Frontal cortex (tissue), 3 donors: ENCODE measurements at regions not wholly inside any gene's neighbourhood (a gene's known extent, or its start where the extent isn't known, plus 50 kb on each side); places are given as distances from the start of the nearest gene placed in this dataset.
"Not testable (repeated sequence)": the region's sequence is repeated elsewhere in the genome, so short reads cannot be mapped to it uniquely, and the experiment has no call there.

Experiments
- DNase-seq, 2 donors: peaks; one replicate each; pipeline ENCODE4 v3.0.0; 2012; ENCODE audit warnings: low spot score in 2 of 2
- FAIRE-seq: peaks from 2 replicates; lab custom pipeline; 2012; peaks lifted over from hg19 to GRCh38; lab: Jason Lieb, UNC
- donor health status: control.
- donor health status: control.
- donor health status: control.

GRCh38 chr4:31139767-31140166, 419.6 kb downstream of the PCDH7 start:
- DNase-seq (no peak), FAIRE-seq (no peak)

- DNase-seq (no peak), FAIRE-seq (no peak)
These were observed 421.1 kb downstream of the PCDH7 start for GRCh38 chr4:31141095-31141831.

DNA sequence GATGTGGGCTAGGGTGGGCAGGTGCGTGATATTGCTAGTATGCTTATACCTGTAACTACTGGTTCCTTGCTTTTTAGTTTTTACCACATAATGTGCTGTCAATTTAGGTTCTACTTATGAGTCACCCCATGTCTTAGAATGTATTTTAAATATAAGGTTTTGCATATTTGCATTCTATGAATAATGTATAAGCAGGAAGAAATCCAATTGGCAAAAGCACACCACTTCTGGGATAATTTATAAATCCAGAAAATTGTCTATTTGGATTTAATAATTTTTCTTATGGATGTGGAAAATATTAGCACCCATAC, 421.6 kb downstream of the PCDH7 start:
- no peak for FAIRE-seq

GRCh38 chr4:31146366-31146765, 426.2 kb downstream of the PCDH7 start:
- DNase-seq (no peak), FAIRE-seq (no peak)

More for the DNA sequence above, 421.6 kb downstream of the PCDH7 start:
- no peak for DNase-seq

DNA sequence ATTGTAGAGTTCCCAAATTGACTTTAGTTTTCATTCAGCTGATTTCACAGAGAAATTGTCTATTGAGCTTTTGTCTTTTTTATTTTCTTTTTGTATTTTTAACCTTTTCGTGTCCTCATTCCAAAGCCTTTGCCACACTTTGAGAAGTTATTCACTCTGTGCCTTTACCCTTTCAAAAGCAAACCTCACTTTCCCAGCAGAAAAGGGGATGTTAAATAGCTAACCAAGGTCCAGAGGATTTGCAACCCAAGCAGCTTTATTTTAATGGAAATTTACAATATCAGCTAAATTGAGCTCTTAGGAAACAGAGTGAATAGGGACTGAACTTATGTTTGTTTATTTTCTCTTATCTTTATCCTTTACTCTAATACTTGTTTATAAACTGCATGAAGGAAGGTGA, 428.8 kb downstream of the PCDH7 start:
- no peak for DNase-seq
- FAIRE-seq = no peak

DNA sequence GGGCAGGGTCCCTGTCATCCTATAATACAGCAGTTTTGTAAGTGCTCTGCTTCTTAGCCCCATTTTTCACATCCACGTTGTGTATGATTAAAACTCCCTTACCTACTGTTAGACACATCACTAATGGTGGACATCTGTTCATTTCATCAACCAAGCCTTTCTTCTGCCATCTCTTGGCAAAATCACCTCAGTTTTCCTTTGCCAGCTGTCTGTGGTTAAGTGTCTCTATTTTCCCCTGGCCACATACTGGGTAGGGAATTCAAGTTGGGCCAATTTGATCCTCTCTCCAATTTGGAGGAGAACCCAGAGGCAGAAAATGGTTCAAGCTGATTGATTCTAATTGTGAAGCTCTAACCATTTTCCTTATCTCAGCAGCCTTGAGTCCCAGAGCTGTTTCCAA, 436.1 kb downstream of the PCDH7 start:
- DNase-seq = no peak
- no peak for FAIRE-seq

GRCh38 chr4:31160146-31160545, 440.0 kb downstream of the PCDH7 start:
- DNase-seq = no peak
- no peak for FAIRE-seq

DNA sequence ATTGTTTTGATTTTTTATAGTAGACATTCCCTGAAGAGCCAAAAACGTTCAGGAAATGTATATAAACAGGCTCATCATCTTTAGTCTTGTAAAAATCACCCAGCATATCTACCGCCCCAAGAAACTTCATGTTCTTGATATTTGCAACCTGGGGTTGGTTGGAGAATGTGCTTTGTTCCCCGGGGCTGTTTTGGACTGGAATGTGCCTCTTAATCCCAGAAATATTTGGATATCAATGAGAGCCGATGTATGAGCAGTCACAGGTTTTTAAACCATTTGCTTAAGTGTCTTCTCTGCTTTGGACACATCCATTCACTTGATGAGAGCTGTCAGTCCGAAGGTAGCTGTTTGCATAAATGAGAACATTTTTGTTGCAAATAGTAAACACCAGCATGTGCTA, 449.7 kb downstream of the PCDH7 start:
- DNase-seq (no peak), FAIRE-seq (no peak)

DNA sequence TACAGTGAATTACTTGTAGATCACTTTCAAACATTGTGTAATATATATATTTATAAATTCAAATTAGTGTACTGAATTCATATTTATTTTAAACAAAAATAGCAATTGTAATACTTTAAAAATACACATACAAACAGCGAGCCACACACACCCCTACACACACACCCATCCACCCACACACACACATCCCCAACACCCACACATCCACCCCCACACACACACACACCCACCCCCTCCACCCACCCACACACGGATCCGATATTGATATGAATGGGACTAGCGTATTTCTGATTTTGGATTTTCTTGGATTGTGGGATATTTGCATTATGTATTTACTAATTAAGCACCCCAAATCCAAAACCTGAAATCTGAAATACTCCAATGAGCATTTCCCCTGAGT, 451.2 kb downstream of the PCDH7 start:
- FAIRE-seq = no peak

DNA sequence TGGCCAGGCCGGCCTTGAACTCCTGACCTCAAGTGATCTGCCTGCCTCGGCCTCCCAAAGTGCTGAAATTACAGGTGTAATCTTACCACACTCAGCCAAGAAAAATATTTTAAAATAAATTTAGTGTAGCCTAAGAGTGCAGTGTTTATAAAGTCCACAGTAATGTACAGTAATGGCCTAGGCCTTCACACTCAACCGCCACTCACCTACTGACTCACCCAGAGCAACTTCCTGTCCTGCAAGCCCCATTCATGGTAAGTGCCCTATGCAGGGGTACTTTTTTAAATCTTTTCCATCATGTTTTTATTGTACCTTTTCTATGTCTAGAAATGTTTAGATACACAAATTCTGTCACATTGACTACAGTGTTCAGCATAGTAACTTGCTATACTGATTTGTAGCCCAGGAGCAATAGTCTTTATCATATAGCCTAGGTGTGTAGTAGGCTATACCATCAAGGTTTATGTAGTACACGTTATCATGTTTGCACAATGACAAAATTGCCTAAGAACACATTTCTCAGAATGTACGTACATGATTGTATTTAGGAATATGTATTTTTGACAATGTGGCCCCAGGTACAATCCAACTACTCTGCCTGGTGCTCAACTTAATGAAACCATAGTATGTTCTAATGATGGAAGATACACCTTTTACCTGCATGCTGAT, 455.2 kb downstream of the PCDH7 start:
- FAIRE-seq (no peak), DNase-seq (no peak)

More for the DNA sequence above, 451.2 kb downstream of the PCDH7 start:
- DNase-seq = no peak

- no peak for FAIRE-seq
- DNase-seq = no peak
These were observed 463.1 kb downstream of the PCDH7 start for GRCh38 chr4:31183256-31183655.

DNA sequence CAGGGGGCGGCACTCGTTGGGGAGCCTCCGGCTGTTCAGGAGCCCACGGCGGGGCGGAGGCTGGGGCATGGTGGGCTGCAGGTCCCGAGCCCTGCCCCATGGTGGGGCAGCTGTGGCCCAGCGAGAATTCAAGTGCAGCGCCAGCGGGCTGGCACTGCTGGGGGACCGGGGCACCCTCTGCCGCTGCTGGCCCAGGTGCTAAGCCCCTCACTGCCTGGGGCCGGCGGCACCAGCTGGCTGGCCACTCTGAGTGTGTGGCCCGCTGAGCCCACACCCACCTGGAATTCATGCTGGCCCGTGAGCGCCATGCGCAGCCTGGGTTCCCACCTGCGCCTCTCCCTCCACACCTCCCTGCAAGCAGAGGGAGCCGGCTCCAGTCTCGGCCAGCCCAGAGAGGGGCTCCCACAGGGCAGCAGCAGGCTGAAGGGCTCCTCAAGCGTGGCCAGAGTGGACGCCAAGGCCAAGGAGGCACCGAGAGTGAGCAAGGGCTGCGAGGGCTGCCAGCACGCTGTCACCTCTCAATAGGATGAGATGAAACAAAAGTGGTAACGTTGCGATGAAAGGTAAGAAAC, 464.9 kb downstream of the PCDH7 start:
- FAIRE-seq = no peak

GRCh38 chr4:31187979-31188378, 467.8 kb downstream of the PCDH7 start:
- DNase-seq (no peak), FAIRE-seq (no peak)

More for the DNA sequence above, 464.9 kb downstream of the PCDH7 start:
- DNase-seq = no peak

GRCh38 chr4:31189938-31190337, 469.8 kb downstream of the PCDH7 start:
- DNase-seq = no peak
- FAIRE-seq = no peak

GRCh38 chr4:31190671-31191070, 470.5 kb downstream of the PCDH7 start:
- FAIRE-seq = no peak
- no peak for DNase-seq

DNA sequence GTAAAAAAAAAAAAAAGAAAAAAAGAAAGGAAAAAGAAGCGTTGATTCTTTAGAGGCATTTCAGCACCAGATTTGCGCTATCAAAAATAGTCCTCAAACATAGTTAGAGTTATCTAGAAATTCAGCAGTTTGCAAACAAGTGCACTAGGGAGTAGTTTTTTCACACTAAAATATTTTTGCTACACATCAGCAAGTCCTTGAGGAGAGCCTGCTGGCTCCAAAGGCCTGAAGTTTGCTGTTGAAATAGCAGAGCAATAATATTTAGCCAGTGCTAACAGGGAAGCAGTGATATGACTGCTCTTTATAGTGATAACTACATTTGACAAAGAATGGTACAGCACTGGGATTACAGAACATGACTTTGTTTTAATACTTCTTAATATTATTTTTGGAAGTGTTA, 472.2 kb downstream of the PCDH7 start:
- no peak for DNase-seq
- no peak for FAIRE-seq

- no peak for FAIRE-seq
- DNase-seq = no peak
These were observed 473.4 kb downstream of the PCDH7 start for GRCh38 chr4:31193521-31193920.

GRCh38 chr4:31194823-31195222, 474.7 kb downstream of the PCDH7 start:
- DNase-seq = no peak
- FAIRE-seq = no peak

GRCh38 chr4:31199644-31200043, 479.5 kb downstream of the PCDH7 start:
- FAIRE-seq (no peak), DNase-seq (no peak)

GRCh38 chr4:31202054-31202453, 481.9 kb downstream of the PCDH7 start:
- not testable (repeated sequence) for FAIRE-seq, DNase-seq

DNA sequence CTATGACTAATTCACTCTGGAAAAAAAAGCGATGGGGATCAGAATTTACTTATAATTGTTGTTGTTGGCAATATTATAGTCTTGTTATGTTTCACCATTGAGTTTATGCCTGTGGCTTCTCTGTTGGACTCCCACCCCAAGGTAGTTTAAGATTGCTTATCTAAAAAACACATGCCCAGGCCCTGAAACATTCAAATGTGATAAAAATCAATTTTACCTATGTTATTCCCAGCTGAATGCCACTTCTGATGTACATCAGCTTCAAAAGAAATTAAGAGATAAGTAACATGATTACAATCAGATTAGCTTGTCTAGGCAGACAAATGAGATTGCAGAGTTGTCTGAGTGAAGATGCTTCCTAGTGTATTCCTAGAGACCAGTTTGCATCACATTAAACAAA, 484.7 kb downstream of the PCDH7 start:
- FAIRE-seq (no peak), DNase-seq (no peak)
